ENCODE measurements at regions not wholly inside any gene's neighbourhood (a gene's known extent, or its start where the extent isn't known, plus 50 kb on each side); places are given as distances from the start of the nearest gene placed in this dataset.

DNA sequence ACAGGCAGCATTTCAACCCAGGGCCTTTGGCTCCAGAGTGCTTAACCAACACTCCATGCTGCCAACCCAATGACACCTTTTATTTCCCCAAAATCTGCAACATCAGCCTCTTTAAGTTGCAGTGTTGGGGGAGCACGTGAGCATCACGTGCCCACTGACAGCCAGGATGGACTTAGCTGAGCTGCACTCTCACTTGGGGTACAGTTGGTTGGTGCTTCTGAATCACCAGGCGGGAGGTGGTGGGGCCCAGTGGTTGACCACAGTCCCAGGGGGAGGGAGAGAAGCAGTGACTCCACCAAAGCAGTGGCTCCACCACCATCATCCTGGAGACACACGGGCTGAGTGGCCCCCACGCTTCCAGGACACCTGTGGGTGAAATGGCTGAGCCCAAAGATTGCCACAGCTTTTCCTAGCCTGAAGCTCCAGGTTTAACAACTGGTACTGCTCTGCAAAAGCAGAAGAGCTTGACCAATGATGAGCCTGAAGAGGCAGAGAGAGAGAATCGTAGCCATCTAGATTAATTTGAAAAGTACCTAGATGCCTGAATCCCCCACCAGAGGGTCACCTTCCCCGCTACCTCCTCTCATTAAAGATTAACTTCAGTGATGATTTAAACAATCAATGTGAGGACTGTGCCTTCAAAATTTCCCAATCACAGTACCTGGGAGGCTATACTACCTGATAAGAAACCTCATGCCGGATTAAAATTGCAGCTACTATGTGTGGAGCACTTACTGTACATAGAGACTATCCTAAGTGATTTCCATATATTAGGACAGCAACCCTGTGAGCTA, 193.8 kb downstream of the FOXO1 start:
- DNase-seq, result no peak
- intact Hi-C loops (cut with DNase I), result loop anchor here in 1 of 2 donors (10.0 kb wide), 1 partner anchor 128 kb away; no protein-coding TSS in a partner anchor
- no peaks in the 10 kb centered on the region for H3K9me3 ChIP-seq
- peaks cover 0 to 34% (median 20%) of the 10 kb centered on the region in 4 donors for H3K4me1 ChIP-seq
- H3K27me3 ChIP-seq, result no peaks in the 10 kb centered on the region
- no peak for TF ChIP-seq POLR2A (IDR thresholded peaks at IDR 0.05)
- TF ChIP-seq, protein P1, sequence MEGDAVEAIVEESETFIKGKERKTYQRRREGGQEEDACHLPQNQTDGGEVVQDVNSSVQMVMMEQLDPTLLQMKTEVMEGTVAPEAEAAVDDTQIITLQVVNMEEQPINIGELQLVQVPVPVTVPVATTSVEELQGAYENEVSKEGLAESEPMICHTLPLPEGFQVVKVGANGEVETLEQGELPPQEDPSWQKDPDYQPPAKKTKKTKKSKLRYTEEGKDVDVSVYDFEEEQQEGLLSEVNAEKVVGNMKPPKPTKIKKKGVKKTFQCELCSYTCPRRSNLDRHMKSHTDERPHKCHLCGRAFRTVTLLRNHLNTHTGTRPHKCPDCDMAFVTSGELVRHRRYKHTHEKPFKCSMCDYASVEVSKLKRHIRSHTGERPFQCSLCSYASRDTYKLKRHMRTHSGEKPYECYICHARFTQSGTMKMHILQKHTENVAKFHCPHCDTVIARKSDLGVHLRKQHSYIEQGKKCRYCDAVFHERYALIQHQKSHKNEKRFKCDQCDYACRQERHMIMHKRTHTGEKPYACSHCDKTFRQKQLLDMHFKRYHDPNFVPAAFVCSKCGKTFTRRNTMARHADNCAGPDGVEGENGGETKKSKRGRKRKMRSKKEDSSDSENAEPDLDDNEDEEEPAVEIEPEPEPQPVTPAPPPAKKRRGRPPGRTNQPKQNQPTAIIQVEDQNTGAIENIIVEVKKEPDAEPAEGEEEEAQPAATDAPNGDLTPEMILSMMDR (IDR thresholded peaks at IDR 0.05), result peak in 2 of 4 donors; percentile 15 to 16
- ATAC-seq, result peak in 3 of 4 donors; percentile 22 to 35 (median 24)
- H3K36me3 ChIP-seq, result no peaks in the 10 kb centered on the region
- 26% methylated on average over 4 of the region's 8 CpGs for WGBS (ENCODE audit: insufficient coverage, low coverage, low lambda C conversion rate, missing lambda C conversion rate)
- H3K4me3 ChIP-seq, result no peak overlapping the region
- peak overlapping the region in 1 of 3 donors; percentile 30 for H3K27ac ChIP-seq

DNA sequence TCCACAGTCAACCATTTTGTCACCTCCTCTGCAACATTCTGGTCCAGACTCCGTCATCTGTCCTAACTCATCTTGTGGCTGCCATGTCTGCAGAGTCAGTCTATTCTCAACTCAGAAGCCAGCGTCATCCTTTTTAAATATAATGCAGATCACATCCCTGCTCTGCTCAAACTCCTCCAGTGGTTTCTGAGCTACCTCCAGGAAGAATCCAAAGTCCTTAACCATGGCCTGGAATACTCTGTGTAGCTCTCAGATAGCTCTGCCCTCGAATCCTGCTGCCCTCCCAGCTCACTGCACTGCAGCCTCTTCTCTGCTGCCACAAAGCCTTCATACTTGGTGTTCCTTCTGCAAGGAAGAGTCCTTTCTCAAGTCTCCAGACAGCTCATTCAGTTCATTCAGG, 190.8 kb downstream of the FOXO1 start:
- Histone ChIP-seq H3K4me1 (peaks cover 0 to 57% (median 36%) of the 10 kb centered on the region in 4 donors), H3K27me3 (no peaks in the 10 kb centered on the region), H3K4me3 (no peak overlapping the region), H3K36me3 (no peaks in the 10 kb centered on the region), H3K27ac (peak overlapping the region in 1 of 3 donors; percentile 94), H3K9me3 (no peaks in the 10 kb centered on the region)
- TF ChIP-seq, protein P1 (IDR thresholded peaks at IDR 0.05), result no peak
- no peak for TF ChIP-seq POLR2A (IDR thresholded peaks at IDR 0.05)
- intact Hi-C loops (cut with DNase I), result loop anchor here in 1 of 2 donors (10.0 kb wide), 1 partner anchor 131 kb away; no protein-coding TSS in a partner anchor
- 78% methylated on average over 3 of the region's 3 CpGs for WGBS (ENCODE audit: insufficient coverage, low coverage, low lambda C conversion rate, missing lambda C conversion rate)
- ATAC-seq (no peak), DNase-seq (no peak)

DNA sequence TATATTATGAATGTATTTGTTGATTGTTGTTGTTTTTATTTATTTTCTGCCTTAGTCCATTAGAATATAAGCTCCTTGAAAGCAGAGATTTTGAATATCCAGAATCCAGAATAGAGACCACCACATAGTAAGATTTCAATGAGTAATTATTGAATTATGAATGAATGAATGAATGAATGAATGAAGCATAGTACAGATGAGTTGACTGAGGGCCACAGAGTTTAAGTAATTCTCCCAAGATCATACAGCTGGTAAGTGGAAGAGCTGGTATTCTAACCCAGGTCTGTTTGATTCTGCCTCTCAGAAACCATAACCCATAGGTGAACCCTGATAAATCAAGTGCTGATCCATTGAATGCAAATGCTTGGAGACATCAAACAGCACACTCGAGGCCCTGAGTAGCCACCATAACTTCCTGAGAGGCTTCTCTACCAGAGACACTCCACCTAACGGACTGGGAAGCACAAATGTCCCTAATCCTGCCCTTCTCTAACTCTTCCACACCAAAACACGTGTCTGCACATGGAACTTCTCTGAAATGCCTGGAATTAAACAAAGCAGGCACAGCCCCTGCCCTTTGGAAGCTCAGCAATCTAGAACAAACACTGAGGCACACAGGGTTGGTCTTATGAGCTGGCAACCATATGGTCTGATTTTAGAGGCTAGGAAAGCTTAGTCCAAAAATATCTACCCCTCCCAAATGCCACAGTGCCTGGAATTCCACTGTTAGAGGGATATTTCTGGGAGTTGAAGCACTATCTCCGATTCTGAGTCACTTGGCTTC, 190.1 kb downstream of the FOXO1 start:
- H3K27me3 ChIP-seq, result no peaks in the 10 kb centered on the region
- H3K4me1 ChIP-seq, result peaks cover 0 to 57% (median 36%) of the 10 kb centered on the region in 4 donors
- 14% methylated on average over 3 of the region's 4 CpGs for WGBS (ENCODE audit: insufficient coverage, low coverage, low lambda C conversion rate, missing lambda C conversion rate)
- peak overlapping the region; percentile 73 to 94 (median 90) for H3K27ac ChIP-seq
- ATAC-seq (peak; percentile 65 to 83 (median 76)), DNase-seq (peak in 1 of 3 donors; percentile 81)
- TF ChIP-seq, protein P1 (IDR thresholded peaks at IDR 0.05), result no peak
- TF ChIP-seq POLR2A (IDR thresholded peaks at IDR 0.05), result peak; percentile 47
- no peaks in the 10 kb centered on the region for H3K9me3 ChIP-seq
- H3K4me3 ChIP-seq, result no peak overlapping the region
- no peaks in the 10 kb centered on the region for H3K36me3 ChIP-seq
- intact Hi-C loops (cut with DNase I), result loop anchor here in 1 of 2 donors (10.0 kb wide), 1 partner anchor 132 kb away; no protein-coding TSS in a partner anchor

DNA sequence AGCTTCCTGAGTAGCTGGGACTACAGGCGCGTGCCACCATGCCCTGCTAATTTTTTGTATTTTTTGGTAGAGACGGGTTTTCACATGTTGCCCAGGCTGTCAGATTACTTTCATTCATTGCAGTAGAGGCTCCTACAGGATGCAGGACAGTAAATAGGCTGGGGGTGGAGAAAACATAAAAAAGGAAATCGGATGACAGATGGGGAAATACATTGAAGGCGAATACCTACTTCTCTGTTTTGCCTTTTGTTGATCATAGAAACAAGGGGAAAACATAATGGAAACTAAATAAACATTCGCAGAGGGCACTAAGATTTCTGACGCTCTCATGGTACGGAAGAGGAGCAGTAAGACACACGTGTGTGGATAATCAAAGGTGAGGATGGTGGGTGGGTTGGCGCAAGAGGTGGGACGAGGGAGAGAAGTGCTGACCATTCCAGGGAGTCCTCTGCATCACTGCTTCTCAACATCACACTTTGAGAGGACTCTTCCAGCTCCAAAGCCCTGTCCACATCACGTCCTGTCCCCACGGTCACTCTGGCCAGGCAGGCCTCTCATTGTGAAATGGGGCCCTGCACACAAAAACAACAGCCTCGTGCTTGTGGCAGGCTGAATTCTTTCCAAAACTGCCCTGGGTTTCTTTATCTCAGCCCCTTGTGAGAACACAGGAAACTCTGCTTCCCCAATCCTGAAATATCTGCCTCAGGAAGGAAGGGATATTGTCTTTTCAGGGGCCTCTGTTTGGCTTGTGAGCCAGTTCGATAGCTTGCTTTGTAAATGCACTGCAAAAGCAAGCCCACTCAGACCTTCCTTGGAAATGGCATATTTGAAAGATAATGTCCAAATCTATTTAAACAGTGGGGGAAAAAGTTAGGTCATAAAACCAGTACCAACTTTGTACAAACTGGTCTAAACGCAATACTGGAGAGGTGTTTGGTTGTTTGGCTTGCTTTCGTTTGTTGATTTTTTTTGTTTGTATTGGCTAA, 188.5 kb downstream of the FOXO1 start:
- ATAC-seq, result peak; percentile 64 to 77 (median 72)

More for the DNA sequence above, 188.5 kb downstream of the FOXO1 start:
- H3K27me3 ChIP-seq, result no peaks in the 10 kb centered on the region
- TF ChIP-seq, protein P1 (IDR thresholded peaks at IDR 0.05), result no peak
- peak; percentile 47 for TF ChIP-seq POLR2A (IDR thresholded peaks at IDR 0.05)
- H3K4me3 ChIP-seq, result no peak overlapping the region
- WGBS (ENCODE audit: insufficient coverage, low coverage, low lambda C conversion rate, missing lambda C conversion rate), result 32% methylated on average over 17 of the region's 17 CpGs
- no peaks in the 10 kb centered on the region for H3K36me3 ChIP-seq
- intact Hi-C loops (cut with DNase I), result loop anchor here in 1 of 2 donors (10.0 kb wide), 1 partner anchor 133 kb away; no protein-coding TSS in a partner anchor
- peaks cover 0 to 54% (median 33%) of the 10 kb centered on the region in 4 donors for H3K4me1 ChIP-seq
- H3K9me3 ChIP-seq, result no peaks in the 10 kb centered on the region
- peak overlapping the region; percentile 73 to 94 (median 90) for H3K27ac ChIP-seq
- peak; percentile 73 to 81 (median 80) for DNase-seq

Data from right lobe of liver (tissue), 6 donors.